ENCODE measurements at regions not wholly inside any gene's neighbourhood (a gene's known extent, or its start where the extent isn't known, plus 50 kb on each side); places are given as distances from the start of the nearest gene placed in this dataset.

- no peak for TF ChIP-seq CTCF (conservative IDR thresholded peaks at IDR 0.05)
- no peak for TF ChIP-seq ZFX (IDR thresholded peaks at IDR 0.05)
These were observed 68.3 kb upstream of the TUNAR start for GRCh38 chr14:95808371-95808770.

All from C4-2B (cell line).